ENCODE measurements at regions not wholly inside any gene's neighbourhood (a gene's known extent, or its start where the extent isn't known, plus 50 kb on each side); places are given as distances from the start of the nearest gene placed in this dataset.

GRCh38 chr20:22901164-22901563 is 133.9 kb upstream of the SSTR4 start:
- H4K5ac ChIP-seq (ENCODE audit: insufficient read length, low read depth, low read length) = no peak overlapping the region
- peaks cover 6% of the 10 kb centered on the region for H3K27me3 Mint-ChIP-seq (ENCODE audit: low read depth)
- TF ChIP-seq, protein P1, sequence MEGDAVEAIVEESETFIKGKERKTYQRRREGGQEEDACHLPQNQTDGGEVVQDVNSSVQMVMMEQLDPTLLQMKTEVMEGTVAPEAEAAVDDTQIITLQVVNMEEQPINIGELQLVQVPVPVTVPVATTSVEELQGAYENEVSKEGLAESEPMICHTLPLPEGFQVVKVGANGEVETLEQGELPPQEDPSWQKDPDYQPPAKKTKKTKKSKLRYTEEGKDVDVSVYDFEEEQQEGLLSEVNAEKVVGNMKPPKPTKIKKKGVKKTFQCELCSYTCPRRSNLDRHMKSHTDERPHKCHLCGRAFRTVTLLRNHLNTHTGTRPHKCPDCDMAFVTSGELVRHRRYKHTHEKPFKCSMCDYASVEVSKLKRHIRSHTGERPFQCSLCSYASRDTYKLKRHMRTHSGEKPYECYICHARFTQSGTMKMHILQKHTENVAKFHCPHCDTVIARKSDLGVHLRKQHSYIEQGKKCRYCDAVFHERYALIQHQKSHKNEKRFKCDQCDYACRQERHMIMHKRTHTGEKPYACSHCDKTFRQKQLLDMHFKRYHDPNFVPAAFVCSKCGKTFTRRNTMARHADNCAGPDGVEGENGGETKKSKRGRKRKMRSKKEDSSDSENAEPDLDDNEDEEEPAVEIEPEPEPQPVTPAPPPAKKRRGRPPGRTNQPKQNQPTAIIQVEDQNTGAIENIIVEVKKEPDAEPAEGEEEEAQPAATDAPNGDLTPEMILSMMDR (conservative IDR thresholded peaks at IDR 0.05) = no peak
- no peaks in the 10 kb centered on the region for H3K79me2 ChIP-seq (ENCODE audit: insufficient read depth, low read length)
- H3K27me3 ChIP-seq (ENCODE audit: insufficient read depth, low read length) = no peaks in the 10 kb centered on the region
- no peak overlapping the region for H3K27ac Mint-ChIP-seq
- H2BK15ac ChIP-seq (ENCODE audit: low read depth, low read length) = no peak overlapping the region
- H2BK5ac ChIP-seq (ENCODE audit: insufficient read length, low read length) = no peak overlapping the region
- H2AK5ac ChIP-seq (ENCODE audit: insufficient read length, low read length) = no peak overlapping the region
- H3K23me2 ChIP-seq (ENCODE audit: insufficient read length, low read depth, low read length, poor library complexity, severe bottlenecking) = no peaks in the 10 kb centered on the region
- no peak overlapping the region for H4K8ac ChIP-seq (replicated peaks; ENCODE audit: insufficient read length, low read depth, low read length)
- no peaks in the 10 kb centered on the region for H3K36me3 Mint-ChIP-seq (ENCODE audit: insufficient read depth in 1 of 3, low read depth in 3 of 3)
- no peak overlapping the region for H4K91ac ChIP-seq (ENCODE audit: insufficient read length, low read depth, low read length)
- H4K20me1 ChIP-seq (ENCODE audit: control insufficient read depth, insufficient read depth, insufficient read length) = no peaks in the 10 kb centered on the region
- no peak overlapping the region for H3K18ac ChIP-seq (ENCODE audit: insufficient read length, low read depth, low read length)
- peaks cover 10 to 12% of the 10 kb centered on the region in 2 experiments; a peak in 3 of 5 replicates for H3K9me3 Mint-ChIP-seq
- no peak overlapping the region for H3K4me3 Mint-ChIP-seq
- no peak overlapping the region for H2AFZ ChIP-seq (ENCODE audit: low read length)
- H2BK12ac ChIP-seq (ENCODE audit: insufficient read length, low read depth, low read length) = no peak overlapping the region
- no peak overlapping the region for H3K9ac ChIP-seq (ENCODE audit: extremely low read depth, insufficient read length, low read length)
- no peak overlapping the region for H3K4ac ChIP-seq (ENCODE audit: low read depth, low read length)
- no peak overlapping the region for H2BK20ac ChIP-seq (ENCODE audit: low read depth, low read length, poor library complexity, severe bottlenecking)
- H3K4me1 ChIP-seq (ENCODE audit: insufficient read depth, low read length) = no peaks in the 10 kb centered on the region
- no peak for DNase-seq
- H3K79me1 ChIP-seq (ENCODE audit: insufficient read depth, low read depth, low read length, poor library complexity, severe bottlenecking) = no peaks in the 10 kb centered on the region
- no peaks in the 10 kb centered on the region for H3K4me1 Mint-ChIP-seq
- no peaks in the 10 kb centered on the region for H3K9me3 ChIP-seq (ENCODE audit: control insufficient read depth, low read depth, low read length)
- H3K27ac ChIP-seq (ENCODE audit: insufficient read length, low read depth, low read length) = no peak overlapping the region
- H3T11ph ChIP-seq (ENCODE audit: low read length) = no peak overlapping the region
- no peak overlapping the region for H3K23ac ChIP-seq (ENCODE audit: insufficient read length, low read depth, low read length)
- no peak overlapping the region for H3K14ac ChIP-seq (ENCODE audit: insufficient read depth, low read length)
- no peak overlapping the region for H3K56ac ChIP-seq (ENCODE audit: insufficient read length, low read depth, low read length)
- no peak overlapping the region for H3K4me2 ChIP-seq (ENCODE audit: insufficient read depth, insufficient read length, low read length)
- H2BK120ac ChIP-seq (ENCODE audit: low read depth, low read length, poor library complexity, severe bottlenecking) = no peak overlapping the region
